PC-3 (cell line): ENCODE measurements at regions not wholly inside any gene's neighbourhood (a gene's known extent, or its start where the extent isn't known, plus 50 kb on each side); places are given as distances from the start of the nearest gene placed in this dataset.

Source experiments
- ATAC-seq: fragments of 200-7000 bp; cut with Tn5 transposase; 2 replicates; pipeline ENCODE4 v1.9.1; 2020; ENCODE audit warnings: mild to moderate bottlenecking, moderate library complexity
- BruUV-seq: library from RNA; stranded (reverse); fragments of 400-500 nt; replicated peaks from 2 replicates; lab custom pipeline; 2021; lab: Mats Ljungman, UMichigan
- CTCF ChIA-PET: fragments of 300-600 bp; sonication (Branson Sonifier 250); formaldehyde crosslinking; loops from one replicate; lab custom pipeline; 2022; ENCODE audit warnings: antibody characterized with exemption; lab: Charles Lee
- POLR2A ChIA-PET: fragments of 300-600 bp; sonication (Branson Sonifier 250); formaldehyde crosslinking; loops from one replicate; lab custom pipeline; 2022; ENCODE audit warnings: antibody characterized with exemption; ENCODE audit not compliant: unreplicated experiment; lab: Charles Lee
- DNase-seq: peaks from one replicate; pipeline ENCODE4 v3.0.0-alpha.2; 2015
- H2AFZ ChIP-seq: fragments of 300-600 bp; sonication (generic); 2 replicates; pipeline ENCODE4 v1.6.0; 2016; ENCODE audit warnings: antibody characterized with exemption, low read length
- H3F3A ChIP-seq: fragments of 300-600 bp; sonication (generic); one replicate; pipeline ENCODE4 v1.6.0; 2017; ENCODE audit warnings: antibody characterized with exemption, low read length, control low read depth, mild to moderate bottlenecking; ENCODE audit not compliant: unreplicated experiment
- H3K27ac ChIP-seq: fragments of 300-600 bp; sonication (generic); 2 replicates; pipeline ENCODE4 v1.5.1; 2016; ENCODE audit warnings: mild to moderate bottlenecking, low read length
- H3K27me3 ChIP-seq: fragments of 300-600 bp; sonication (generic); 2 replicates; pipeline ENCODE4 v1.6.1; 2016; ENCODE audit warnings: low read length, mixed read lengths
- H3K36me3 ChIP-seq: fragments of 300-600 bp; sonication (generic); 2 replicates; pipeline ENCODE4 v1.6.1; 2016; ENCODE audit warnings: low read depth, mixed run types, low read length, mixed read lengths
- H3K4me1 ChIP-seq: fragments of 300-600 bp; sonication (generic); 2 replicates; pipeline ENCODE4 v1.5.1; 2016; ENCODE audit warnings: low read length; ENCODE audit not compliant: insufficient read depth
- H3K4me2 ChIP-seq: fragments of 300-600 bp; sonication (generic); 2 replicates; pipeline ENCODE4 v1.6.0; 2016; ENCODE audit warnings: low read length
- H3K4me3 ChIP-seq: fragments of 300-600 bp; sonication (generic); 2 replicates; pipeline ENCODE4 v1.5.1; 2016; ENCODE audit warnings: mild to moderate bottlenecking, low read length, mixed read lengths
- H3K79me2 ChIP-seq: fragments of 300-600 bp; sonication (generic); 2 replicates; pipeline ENCODE4 v1.6.1; 2017; ENCODE audit warnings: low read length, mixed read lengths
- H3K9ac ChIP-seq: fragments of 300-600 bp; sonication (generic); 2 replicates; pipeline ENCODE4 v1.6.0; 2016; ENCODE audit warnings: mild to moderate bottlenecking, low read length
- H3K9me2 ChIP-seq: fragments of 300-600 bp; sonication (generic); replicated peaks from 2 replicates; pipeline ENCODE4 v1.6.1; 2016; ENCODE audit warnings: mixed run types, low read length, mixed read lengths
- H3K9me3 ChIP-seq: fragments of 300-600 bp; sonication (generic); 2 replicates; pipeline ENCODE4 v1.6.1; 2016; ENCODE audit warnings: low read length, mixed read lengths
- H4K20me1 ChIP-seq: fragments of 300-600 bp; sonication (generic); 2 replicates; pipeline ENCODE4 v1.6.1; 2016; ENCODE audit warnings: low read length, mixed read lengths
- CTCF ChIP-seq: fragments of 300-600 bp; sonication (generic); conservative IDR thresholded peaks from 2 replicates; pipeline ENCODE4 v1.5.1; 2017; ENCODE audit warnings: antibody characterized with exemption, low read depth, mild to moderate bottlenecking, low read length
- EZH2 ChIP-seq: fragments of 300-600 bp; sonication (generic); IDR thresholded peaks from one replicate; pipeline ENCODE4 v1.6.1; 2017; ENCODE audit warnings: antibody characterized with exemption, mild to moderate bottlenecking, low read length; ENCODE audit not compliant: unreplicated experiment
- EZH2phosphoT487 ChIP-seq: fragments of 300-600 bp; sonication (generic); IDR thresholded peaks from 2 replicates; pipeline ENCODE4 v1.6.1; 2018; ENCODE audit warnings: mild to moderate bottlenecking, antibody characterized with exemption, low read length, borderline replicate concordance
- intact Hi-C: fragments of 100-400 bp; cut with micrococcal nuclease; formaldehyde crosslinking; loops from 2 replicates; pipeline ENCODE4 v1.9.0; 2023

GRCh38 chr1:244974106-244974505 is 109.8 kb upstream of the HNRNPU start:
- Histone ChIP-seq H3K36me3 (no peaks in the 10 kb centered on the region), H3K4me2 (no peak overlapping the region), H3K9ac (no peak overlapping the region), H3K4me3 (no peak overlapping the region), H3K79me2 (peaks cover 19% of the 10 kb centered on the region), H3K27me3 (no peaks in the 10 kb centered on the region), H3K9me3 (no peaks in the 10 kb centered on the region), H3F3A (no peaks in the 10 kb centered on the region), H3K4me1 (peaks cover 10% of the 10 kb centered on the region), H3K9me2 (no peaks in the 10 kb centered on the region), H2AFZ (no peak overlapping the region), H3K27ac (no peak overlapping the region), H4K20me1 (no peaks in the 10 kb centered on the region)
- POLR2A ChIA-PET: no interaction called here
- TF ChIP-seq CTCF (no peak), EZH2phosphoT487 (no peak), EZH2 (no peak)
- DNase-seq (no peak), ATAC-seq (no peak)
- BruUV-seq: no TSS peak
- CTCF ChIA-PET: no interaction called here
- intact Hi-C loops: loop anchor here (5.0 to 10.0 kb wide), 2 partner anchors 372 to 519 kb away; partner anchors contain the start of gene ADSS2

- peak overlapping the region; percentile 74 for H3K4me3 ChIP-seq
- peaks cover 17% of the 10 kb centered on the region for H3K4me1 ChIP-seq
- no peak for ATAC-seq
- H3K9me3 ChIP-seq: no peaks in the 10 kb centered on the region
- H3K9me2 ChIP-seq: no peaks in the 10 kb centered on the region
- POLR2A ChIA-PET: interaction anchor here (0.6 to 0.7 kb wide), 4 partner anchors 15 to 136 kb away, joined by 3 to 14 read pairs (median 7); partner anchors contain the start of genes COX20 and HNRNPU
- CTCF ChIA-PET: interaction anchor here (1.0 to 1.1 kb wide), 2 partner anchors 70 to 170 kb away, joined by 6 to 14 read pairs; no protein-coding TSS in a partner anchor
- H3K9ac ChIP-seq: peak overlapping the region; percentile 96
- H3K36me3 ChIP-seq: no peaks in the 10 kb centered on the region
- intact Hi-C loops: loop anchor here (1.0 to 10.0 kb wide), 5 partner anchors 71 to 517 kb away; partner anchors contain the start of genes ADSS2 and DESI2
- H4K20me1 ChIP-seq: no peaks in the 10 kb centered on the region
- H3K27me3 ChIP-seq: no peaks in the 10 kb centered on the region
- no TSS peak for BruUV-seq
- peak overlapping the region; percentile 95 for H3K27ac ChIP-seq
- peak overlapping the region; percentile 72 for H2AFZ ChIP-seq
- no peaks in the 10 kb centered on the region for H3F3A ChIP-seq
- peak overlapping the region; percentile 87 for H3K4me2 ChIP-seq
- DNase-seq: no peak
- H3K79me2 ChIP-seq: peaks cover 19% of the 10 kb centered on the region
- TF ChIP-seq EZH2phosphoT487 (no peak), CTCF (no peak)
These were observed 107.3 kb upstream of the HNRNPU start for GRCh38 chr1:244971552-244972216.
